ENCODE measurements at regions not wholly inside any gene's neighbourhood (a gene's known extent, or its start where the extent isn't known, plus 50 kb on each side); places are given as distances from the start of the nearest gene placed in this dataset.

- TF ChIP-seq PRDM10 (IDR thresholded peaks at IDR 0.05; ENCODE audit: partially characterized antibody) (no peak), ILK (tag; IDR thresholded peaks at IDR 0.05; ENCODE audit: borderline replicate concordance, low read depth) (no peak), BHLHE40 (IDR thresholded peaks at IDR 0.05; ENCODE audit: low read length) (peak; percentile 6; the same call in 1 of the 2 replicates), CBX3 (IDR thresholded peaks at IDR 0.05; ENCODE audit: borderline replicate concordance in 1 of 2, low read length in 2 of 2) (peak in 1 of 2 experiments; percentile 49; a peak in 1 of 3 replicates), TAL1 (IDR thresholded peaks at IDR 0.05) (0 out of 2 replicates have a peak, but pooled peaks have one; percentile 9), RCOR1 (IDR thresholded peaks at IDR 0.05; ENCODE audit: borderline replicate concordance in 1 of 2, low read depth in 2 of 2, low read length in 2 of 2) (peak in 1 of 2 experiments; percentile 85; a peak in 1 of 4 replicates), TAF9B (IDR thresholded peaks at IDR 0.05; ENCODE audit: partially characterized antibody) (peak; percentile 96), NR3C1 (CRISPR knock-in tag; IDR thresholded peaks at IDR 0.05) (no peak), LEF1 (IDR thresholded peaks at IDR 0.05) (peak; percentile 73), KDM4B (IDR thresholded peaks at IDR 0.05; ENCODE audit: borderline replicate concordance in 2 of 2, low read depth in 1 of 2) (no peak), CTBP1 (IDR thresholded peaks at IDR 0.05; ENCODE audit: borderline replicate concordance) (peak; percentile 95; the same call in 1 of the 2 replicates), HDAC3 (IDR thresholded peaks at IDR 0.05; ENCODE audit: borderline replicate concordance, partially characterized antibody) (peak; percentile 35), HDAC2 (IDR thresholded peaks at IDR 0.05) (peak; percentile 56; the same call in 1 of the 2 replicates), CHAMP1 (IDR thresholded peaks at IDR 0.05) (peak; percentile 45; the same call in 1 of the 2 replicates), POLR3G (IDR thresholded peaks at IDR 0.05; ENCODE audit: extremely low read depth, insufficient read length, insufficient replicate concordance) (no peak), NFRKB (IDR thresholded peaks at IDR 0.05; ENCODE audit: low read depth) (peak; percentile 50; the same call in 1 of the 2 replicates), TCFL5 (CRISPR knock-in tag; conservative IDR thresholded peaks at IDR 0.05) (no peak), RAD51 (IDR thresholded peaks at IDR 0.05; ENCODE audit: borderline replicate concordance, low read depth) (0 out of 2 replicates have a peak, but pooled peaks have one; percentile 9), SMARCA5 (IDR thresholded peaks at IDR 0.05) (no peak), TRIM24 (IDR thresholded peaks at IDR 0.05) (peak; percentile 42 to 81; a peak in 3 of 4 replicates), ZBTB33 (CRISPR knock-in tag; IDR thresholded peaks at IDR 0.05) (no peak), ZEB2 (IDR thresholded peaks at IDR 0.05) (peak; percentile 97), MTA1 (IDR thresholded peaks at IDR 0.05; ENCODE audit: borderline replicate concordance) (peak; percentile 39; the same call in 1 of the 2 replicates)
Observed at GRCh38 chr18:60053747-60054304, 154.0 kb downstream of the PMAIP1 start (continued).

Data from K562 (cell line).